ENCODE measurements at regions not wholly inside any gene's neighbourhood (a gene's known extent, or its start where the extent isn't known, plus 50 kb on each side); places are given as distances from the start of the nearest gene placed in this dataset.

DNA sequence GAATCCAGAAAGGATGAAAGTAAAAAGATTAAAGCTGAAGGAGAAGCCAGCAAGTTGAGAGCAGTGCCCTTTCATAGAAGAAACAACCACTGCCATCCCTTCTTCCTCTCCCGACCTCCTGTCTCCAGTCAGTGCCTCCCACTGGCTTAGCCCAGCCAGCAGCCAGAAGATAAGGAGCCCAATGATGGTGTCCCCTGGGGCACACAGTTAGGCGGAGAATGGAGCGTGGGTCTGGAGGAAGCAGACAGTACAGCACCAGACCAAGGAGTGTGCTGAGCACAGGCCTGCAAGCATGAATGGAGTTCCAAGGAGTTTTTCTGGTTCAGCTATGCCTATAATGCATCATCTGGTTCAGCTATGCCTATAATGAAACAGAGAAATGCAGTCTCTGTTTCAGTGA, 54.3 kb upstream of the TNRC6B start:
- Histone ChIP-seq H2BK12ac (ENCODE audit: low read depth, low read length) (no peak overlapping the region), H3K9me3 (ENCODE audit: insufficient read depth in 2 of 2, low read depth in 1 of 2, low read length in 1 of 2) (no peaks in the 10 kb centered on the region), H2BK120ac (replicated peaks; ENCODE audit: low read depth, low read length) (no peak overlapping the region), H3K36me3 (ENCODE audit: control insufficient read depth in 2 of 4, insufficient read depth in 4 of 4, low read length in 3 of 4) (peaks cover 0 to 4% (median 0%) of the 10 kb centered on the region in 4 experiments; a peak in 1 of 8 replicates), H3K18ac (ENCODE audit: extremely low read depth, low read length) (no peak overlapping the region), H3K9ac (replicated peaks in 1 of 4; ENCODE audit: extremely low read depth in 1 of 4, low read depth in 3 of 4, low read length in 3 of 4) (no peak overlapping the region), H3K4me3 (ENCODE audit: extremely low read depth in 1 of 4, insufficient read depth in 2 of 4, low read depth in 3 of 4, low read length in 4 of 4) (no peak overlapping the region), H2BK20ac (ENCODE audit: low read length) (no peak overlapping the region), H2AK5ac (ENCODE audit: low read depth, low read length) (no peak overlapping the region), H3K14ac (ENCODE audit: insufficient read length) (no peak overlapping the region), H3K27ac (ENCODE audit: low read depth, low read length) (no peak overlapping the region), H2BK15ac (ENCODE audit: low read length) (no peak overlapping the region), H3K56ac (replicated peaks; ENCODE audit: insufficient read length, low read depth, low read length) (no peak overlapping the region), H4K91ac (replicated peaks; ENCODE audit: insufficient read length, low read length) (no peak overlapping the region), H3K4ac (replicated peaks; ENCODE audit: insufficient read length, low read depth, low read length) (no peak overlapping the region), H3K23me2 (ENCODE audit: low read depth, low read length) (no peaks in the 10 kb centered on the region), H4K8ac (ENCODE audit: extremely low read depth, insufficient read depth, low read length) (no peak overlapping the region), H4K20me1 (replicated peaks in 1 of 2; ENCODE audit: control insufficient read depth in 1 of 2, insufficient read depth in 2 of 2, low read length in 2 of 2) (no peaks in the 10 kb centered on the region), H3K4me1 (replicated peaks in 1 of 4; ENCODE audit: control insufficient read depth in 3 of 4, insufficient read depth in 4 of 4, low read length in 3 of 4) (peaks cover 0 to 2% (median 0%) of the 10 kb centered on the region in 4 experiments; a peak in 1 of 7 replicates), H3K79me1 (ENCODE audit: low read depth, low read length) (no peaks in the 10 kb centered on the region), H3K4me2 (ENCODE audit: insufficient read depth in 1 of 2, low read depth in 2 of 2, low read length in 2 of 2) (no peak overlapping the region), H2AFZ (ENCODE audit: low read length) (no peak overlapping the region), H3K23ac (ENCODE audit: insufficient read length) (no peak overlapping the region), H3K79me2 (ENCODE audit: control insufficient read depth in 1 of 2, insufficient read depth in 2 of 2, low read length in 2 of 2) (no peaks in the 10 kb centered on the region), H2BK5ac (ENCODE audit: low read depth, low read length) (no peak overlapping the region), H4K5ac (ENCODE audit: insufficient read length, low read depth, low read length) (no peak overlapping the region), H3K27me3 (replicated peaks in 1 of 4; ENCODE audit: control insufficient read depth in 3 of 4, extremely low read depth in 1 of 4, insufficient read depth in 3 of 4, low read length in 3 of 4) (no peaks in the 10 kb centered on the region)
- TF ChIP-seq EP300 (IDR thresholded peaks at IDR 0.05; ENCODE audit: borderline replicate concordance in 1 of 2, low read depth in 2 of 2, low read length in 2 of 2) (no peak), SUZ12 (IDR thresholded peaks at IDR 0.05; ENCODE audit: low read length) (no peak), GABPA (IDR thresholded peaks at IDR 0.05; ENCODE audit: borderline replicate concordance, insufficient read depth, low read length) (no peak), SIRT6 (IDR thresholded peaks at IDR 0.05; ENCODE audit: low read length) (no peak), KDM4A (IDR thresholded peaks at IDR 0.05; ENCODE audit: low read depth, low read length, severe bottlenecking) (no peak)
- ChIA-PET CTCF (ENCODE audit: partially characterized antibody) (interaction anchor here (0.6 to 1.6 kb wide), 5 partner anchors 12 to 472 kb away, joined by 3 to 6 read pairs (median 3); no protein-coding TSS in a partner anchor), POLR2A (ENCODE audit: partially characterized antibody) (interaction anchor here (0.6 kb wide), 1 partner anchor 120 kb away, joined by 3 read pairs; no protein-coding TSS in a partner anchor)
- FAIRE-seq (no peak), DNase-seq (ENCODE audit: low read depth in 1 of 2, low spot score in 2 of 2) (no peak)
- WGBS, 2 experiments (ENCODE audit: extremely low coverage in 1 of 2, insufficient coverage in 1 of 2, insufficient read length in 1 of 2, insufficient replicate concordance in 2 of 2, low coverage in 1 of 2, low lambda C conversion rate in 2 of 2, missing lambda C conversion rate in 1 of 2) = 87% methylated on average over 3 of the region's 3 CpGs; no CpG with 5 or more reads in 1 of the 2 experiments
